Breast epithelium (tissue), 3 donors: ENCODE measurements at regions not wholly inside any gene's neighbourhood (a gene's known extent, or its start where the extent isn't known, plus 50 kb on each side); places are given as distances from the start of the nearest gene placed in this dataset.

Experiments
- CTCF ChIP-seq, 3 donors: fragments of 450-650 bp; IDR thresholded peaks; one replicate each; pipeline ENCODE4 v1.5.1; 2016 to 2017; ENCODE audit warnings: antibody characterized with exemption in 3 of 3, mild to moderate bottlenecking in 3 of 3, moderate library complexity in 3 of 3
- POLR2A ChIP-seq: fragments of 450-650 bp; IDR thresholded peaks from one replicate; pipeline ENCODE4 v1.6.1; 2016; ENCODE audit warnings: antibody characterized with exemption, mild to moderate bottlenecking, moderate library complexity

GRCh38 chr10:106402458-106402857 lies 762.0 kb downstream of the SORCS1 start:
- TF ChIP-seq CTCF (IDR thresholded peaks at IDR 0.05) (no peak), POLR2A (no peak)
